ENCODE measurements at regions not wholly inside any gene's neighbourhood (a gene's known extent, or its start where the extent isn't known, plus 50 kb on each side); places are given as distances from the start of the nearest gene placed in this dataset.

- no peak for TF ChIP-seq TAF1 (IDR thresholded peaks at IDR 0.05; ENCODE audit: low read depth, low read length)
- no peak for TF ChIP-seq SUZ12 (IDR thresholded peaks at IDR 0.05; ENCODE audit: low read length)
Observed at GRCh38 chr17:6343191-6343590, 91.7 kb downstream of the AIPL1 start (continued).

All from H1 (cell line).